PC-3 (cell line): ENCODE measurements at regions not wholly inside any gene's neighbourhood (a gene's known extent, or its start where the extent isn't known, plus 50 kb on each side); places are given as distances from the start of the nearest gene placed in this dataset.

Experiments used
- ATAC-seq: fragments of 200-7000 bp; cut with Tn5 transposase; 2 replicates; pipeline ENCODE4 v1.9.1; 2020; ENCODE audit warnings: mild to moderate bottlenecking, moderate library complexity
- BruUV-seq: library from RNA; stranded (reverse); fragments of 400-500 nt; replicated peaks from 2 replicates; lab custom pipeline; 2021; lab: Mats Ljungman, UMichigan
- CTCF ChIA-PET: fragments of 300-600 bp; sonication (Branson Sonifier 250); formaldehyde crosslinking; loops from one replicate; lab custom pipeline; 2022; ENCODE audit warnings: antibody characterized with exemption; lab: Charles Lee
- POLR2A ChIA-PET: fragments of 300-600 bp; sonication (Branson Sonifier 250); formaldehyde crosslinking; loops from one replicate; lab custom pipeline; 2022; ENCODE audit warnings: antibody characterized with exemption; ENCODE audit not compliant: unreplicated experiment; lab: Charles Lee
- DNase-seq: peaks from one replicate; pipeline ENCODE4 v3.0.0-alpha.2; 2015
- H2AFZ ChIP-seq: fragments of 300-600 bp; sonication (generic); 2 replicates; pipeline ENCODE4 v1.6.0; 2016; ENCODE audit warnings: antibody characterized with exemption, low read length
- H3F3A ChIP-seq: fragments of 300-600 bp; sonication (generic); one replicate; pipeline ENCODE4 v1.6.0; 2017; ENCODE audit warnings: antibody characterized with exemption, low read length, control low read depth, mild to moderate bottlenecking; ENCODE audit not compliant: unreplicated experiment
- H3K27ac ChIP-seq: fragments of 300-600 bp; sonication (generic); 2 replicates; pipeline ENCODE4 v1.5.1; 2016; ENCODE audit warnings: mild to moderate bottlenecking, low read length
- H3K27me3 ChIP-seq: fragments of 300-600 bp; sonication (generic); 2 replicates; pipeline ENCODE4 v1.6.1; 2016; ENCODE audit warnings: low read length, mixed read lengths
- H3K36me3 ChIP-seq: fragments of 300-600 bp; sonication (generic); 2 replicates; pipeline ENCODE4 v1.6.1; 2016; ENCODE audit warnings: low read depth, mixed run types, low read length, mixed read lengths
- H3K4me1 ChIP-seq: fragments of 300-600 bp; sonication (generic); 2 replicates; pipeline ENCODE4 v1.5.1; 2016; ENCODE audit warnings: low read length; ENCODE audit not compliant: insufficient read depth
- H3K4me2 ChIP-seq: fragments of 300-600 bp; sonication (generic); 2 replicates; pipeline ENCODE4 v1.6.0; 2016; ENCODE audit warnings: low read length
- H3K4me3 ChIP-seq: fragments of 300-600 bp; sonication (generic); 2 replicates; pipeline ENCODE4 v1.5.1; 2016; ENCODE audit warnings: mild to moderate bottlenecking, low read length, mixed read lengths
- H3K79me2 ChIP-seq: fragments of 300-600 bp; sonication (generic); 2 replicates; pipeline ENCODE4 v1.6.1; 2017; ENCODE audit warnings: low read length, mixed read lengths
- H3K9ac ChIP-seq: fragments of 300-600 bp; sonication (generic); 2 replicates; pipeline ENCODE4 v1.6.0; 2016; ENCODE audit warnings: mild to moderate bottlenecking, low read length
- H3K9me2 ChIP-seq: fragments of 300-600 bp; sonication (generic); replicated peaks from 2 replicates; pipeline ENCODE4 v1.6.1; 2016; ENCODE audit warnings: mixed run types, low read length, mixed read lengths
- H3K9me3 ChIP-seq: fragments of 300-600 bp; sonication (generic); 2 replicates; pipeline ENCODE4 v1.6.1; 2016; ENCODE audit warnings: low read length, mixed read lengths
- H4K20me1 ChIP-seq: fragments of 300-600 bp; sonication (generic); 2 replicates; pipeline ENCODE4 v1.6.1; 2016; ENCODE audit warnings: low read length, mixed read lengths
- EZH2 ChIP-seq: fragments of 300-600 bp; sonication (generic); IDR thresholded peaks from one replicate; pipeline ENCODE4 v1.6.1; 2017; ENCODE audit warnings: antibody characterized with exemption, mild to moderate bottlenecking, low read length; ENCODE audit not compliant: unreplicated experiment
- EZH2phosphoT487 ChIP-seq: fragments of 300-600 bp; sonication (generic); IDR thresholded peaks from 2 replicates; pipeline ENCODE4 v1.6.1; 2018; ENCODE audit warnings: mild to moderate bottlenecking, antibody characterized with exemption, low read length, borderline replicate concordance
- intact Hi-C: fragments of 100-400 bp; cut with micrococcal nuclease; formaldehyde crosslinking; loops from 2 replicates; pipeline ENCODE4 v1.9.0; 2023
- TF ChIP-seq, protein P1 (sequence below): fragments of 300-600 bp; sonication (generic); conservative IDR thresholded peaks from 2 replicates; pipeline ENCODE4 v1.5.1; 2017; ENCODE audit warnings: antibody characterized with exemption, low read depth, mild to moderate bottlenecking, low read length

DNA sequence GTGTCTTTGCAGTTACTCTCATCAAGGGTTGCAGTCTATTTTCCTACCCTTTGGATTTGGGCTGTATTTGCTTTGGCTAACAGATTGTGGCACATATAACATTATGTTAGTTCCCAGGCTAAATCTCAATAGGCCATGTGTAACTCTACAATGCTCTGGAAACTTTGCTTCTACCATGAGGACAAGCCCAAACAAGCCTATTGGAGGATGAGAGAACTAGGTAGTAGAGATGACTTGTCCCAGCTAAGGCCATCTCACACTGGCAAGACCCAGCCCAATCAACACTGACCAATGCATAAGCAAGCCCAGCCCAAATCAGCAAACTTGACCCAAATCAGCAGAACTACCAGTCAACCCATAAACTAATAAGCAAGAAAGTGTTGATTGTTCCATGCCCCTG is 311.8 kb downstream of the NDFIP2 start:
- Histone ChIP-seq H3K4me2 (no peak overlapping the region), H3K27ac (no peak overlapping the region), H4K20me1 (no peaks in the 10 kb centered on the region), H3K4me1 (no peaks in the 10 kb centered on the region), H3K27me3 (no peaks in the 10 kb centered on the region), H2AFZ (no peak overlapping the region), H3K79me2 (no peaks in the 10 kb centered on the region), H3K36me3 (no peaks in the 10 kb centered on the region), H3K4me3 (no peak overlapping the region), H3K9me3 (no peaks in the 10 kb centered on the region), H3F3A (no peaks in the 10 kb centered on the region), H3K9ac (no peak overlapping the region), H3K9me2 (no peaks in the 10 kb centered on the region)
- intact Hi-C loops = no loop called here
- TF ChIP-seq EZH2phosphoT487 (no peak), EZH2 (no peak)
- TF ChIP-seq, protein P1, sequence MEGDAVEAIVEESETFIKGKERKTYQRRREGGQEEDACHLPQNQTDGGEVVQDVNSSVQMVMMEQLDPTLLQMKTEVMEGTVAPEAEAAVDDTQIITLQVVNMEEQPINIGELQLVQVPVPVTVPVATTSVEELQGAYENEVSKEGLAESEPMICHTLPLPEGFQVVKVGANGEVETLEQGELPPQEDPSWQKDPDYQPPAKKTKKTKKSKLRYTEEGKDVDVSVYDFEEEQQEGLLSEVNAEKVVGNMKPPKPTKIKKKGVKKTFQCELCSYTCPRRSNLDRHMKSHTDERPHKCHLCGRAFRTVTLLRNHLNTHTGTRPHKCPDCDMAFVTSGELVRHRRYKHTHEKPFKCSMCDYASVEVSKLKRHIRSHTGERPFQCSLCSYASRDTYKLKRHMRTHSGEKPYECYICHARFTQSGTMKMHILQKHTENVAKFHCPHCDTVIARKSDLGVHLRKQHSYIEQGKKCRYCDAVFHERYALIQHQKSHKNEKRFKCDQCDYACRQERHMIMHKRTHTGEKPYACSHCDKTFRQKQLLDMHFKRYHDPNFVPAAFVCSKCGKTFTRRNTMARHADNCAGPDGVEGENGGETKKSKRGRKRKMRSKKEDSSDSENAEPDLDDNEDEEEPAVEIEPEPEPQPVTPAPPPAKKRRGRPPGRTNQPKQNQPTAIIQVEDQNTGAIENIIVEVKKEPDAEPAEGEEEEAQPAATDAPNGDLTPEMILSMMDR = no peak
- ChIA-PET POLR2A (no interaction called here), CTCF (no interaction called here)
- DNase-seq (no peak), ATAC-seq (no peak)
- BruUV-seq = no TSS peak

DNA sequence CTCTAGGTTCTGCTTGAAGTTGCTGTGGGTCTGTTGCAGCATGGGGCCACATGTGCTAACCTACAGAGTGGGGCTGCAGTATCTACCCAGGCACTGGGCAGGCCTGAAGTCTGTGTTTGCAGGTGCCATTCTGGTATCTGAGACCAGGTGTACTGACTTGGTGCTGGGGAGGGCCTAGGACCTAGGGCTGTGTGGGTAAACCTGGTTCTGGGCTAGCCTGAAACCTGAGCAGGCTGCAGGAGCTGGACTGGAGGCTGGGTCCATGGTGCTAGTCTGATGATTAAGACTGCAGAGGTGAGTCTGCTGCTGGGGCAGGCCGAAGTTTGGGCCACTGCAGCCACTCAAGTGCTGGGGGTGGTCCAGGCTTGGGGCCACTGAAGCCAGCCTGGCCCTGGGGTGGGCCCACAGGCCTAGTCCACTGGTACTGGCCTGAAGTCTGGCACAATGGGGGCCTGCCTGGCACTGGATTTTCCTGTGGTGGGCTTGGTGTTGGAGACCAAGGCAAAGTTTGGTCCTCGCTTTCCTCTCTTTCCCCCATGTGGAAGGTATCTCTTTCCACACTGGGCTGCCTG is 310.6 kb downstream of the NDFIP2 start:
- no peaks in the 10 kb centered on the region for H3K9me3 ChIP-seq
- H3K9me2 ChIP-seq = no peaks in the 10 kb centered on the region
- ATAC-seq = no peak
- TF ChIP-seq, protein P1 = no peak
- TF ChIP-seq EZH2 (no peak), EZH2phosphoT487 (no peak)
- H3K36me3 ChIP-seq = no peaks in the 10 kb centered on the region
- H3K27me3 ChIP-seq = no peaks in the 10 kb centered on the region
- ChIA-PET POLR2A (no interaction called here), CTCF (no interaction called here)
- no peak overlapping the region for H3K9ac ChIP-seq
- no peak overlapping the region for H3K27ac ChIP-seq
- H3K79me2 ChIP-seq = no peaks in the 10 kb centered on the region
- H3K4me2 ChIP-seq = no peak overlapping the region
- no peak overlapping the region for H3K4me3 ChIP-seq
- no peak for DNase-seq
- intact Hi-C loops = no loop called here
- H2AFZ ChIP-seq = no peak overlapping the region
- no TSS peak for BruUV-seq
- H3F3A ChIP-seq = no peaks in the 10 kb centered on the region
- H4K20me1 ChIP-seq = no peaks in the 10 kb centered on the region
- no peaks in the 10 kb centered on the region for H3K4me1 ChIP-seq

DNA sequence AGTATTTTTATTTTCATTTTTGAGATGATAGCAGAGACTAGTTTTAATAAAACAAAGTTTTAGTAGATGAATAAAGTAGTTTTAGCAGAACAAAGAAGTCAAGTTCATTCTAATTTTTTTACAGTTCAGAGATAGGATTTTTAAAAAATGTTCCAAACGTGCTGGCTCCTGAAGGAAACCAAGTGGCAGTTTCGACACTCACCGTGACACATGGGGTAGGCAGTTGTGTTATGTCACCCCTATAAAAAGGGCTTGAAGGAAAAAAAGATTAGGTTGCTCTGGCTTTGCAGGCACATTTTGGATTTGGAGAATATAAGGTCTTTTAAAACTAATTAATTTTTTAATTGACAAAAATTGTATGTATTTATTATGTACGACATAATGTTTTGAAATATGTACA is 305.2 kb downstream of the NDFIP2 start:
- no peak for TF ChIP-seq EZH2
- TF ChIP-seq, protein P1 = no peak
- TF ChIP-seq EZH2phosphoT487 = no peak
- no peaks in the 10 kb centered on the region for H3K9me3 ChIP-seq
- H4K20me1 ChIP-seq = no peaks in the 10 kb centered on the region
- no peak for ATAC-seq
- no peaks in the 10 kb centered on the region for H3K4me1 ChIP-seq
- H3K4me3 ChIP-seq = no peak overlapping the region
- no peak overlapping the region for H3K4me2 ChIP-seq
- no peak for DNase-seq
- ChIA-PET POLR2A (no interaction called here), CTCF (no interaction called here)
- H3K9ac ChIP-seq = no peak overlapping the region
- no peaks in the 10 kb centered on the region for H3F3A ChIP-seq
- no TSS peak for BruUV-seq
- H3K27me3 ChIP-seq = no peaks in the 10 kb centered on the region
- H3K36me3 ChIP-seq = no peaks in the 10 kb centered on the region
- H3K9me2 ChIP-seq = no peaks in the 10 kb centered on the region
- no peaks in the 10 kb centered on the region for H3K79me2 ChIP-seq
- intact Hi-C loops = no loop called here
- H3K27ac ChIP-seq = no peak overlapping the region
- H2AFZ ChIP-seq = no peak overlapping the region
